ENCODE measurements at regions not wholly inside any gene's neighbourhood (a gene's known extent, or its start where the extent isn't known, plus 50 kb on each side); places are given as distances from the start of the nearest gene placed in this dataset.
"Not testable (repeated sequence)": the region's sequence is repeated elsewhere in the genome, so short reads cannot be mapped to it uniquely, and the experiment has no call there.

DNA sequence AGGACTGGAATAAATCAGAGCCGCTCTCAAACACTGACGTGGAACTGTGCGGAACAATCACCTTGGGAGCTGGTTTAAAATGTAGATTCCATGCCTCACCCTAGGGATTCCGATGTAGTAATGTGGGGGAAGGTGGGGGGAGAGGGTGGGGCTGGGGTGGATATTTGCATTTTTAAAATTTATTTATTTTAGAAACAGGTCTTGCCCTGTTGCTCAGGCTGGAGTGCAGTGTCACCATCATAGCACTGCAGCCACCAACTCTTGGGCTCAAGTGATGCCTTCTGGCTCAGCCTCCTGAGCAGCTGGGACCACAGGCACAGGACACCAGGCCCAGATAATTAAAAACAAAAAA, 101.9 kb upstream of the SEC22B start:
- TF ChIP-seq, protein P1, sequence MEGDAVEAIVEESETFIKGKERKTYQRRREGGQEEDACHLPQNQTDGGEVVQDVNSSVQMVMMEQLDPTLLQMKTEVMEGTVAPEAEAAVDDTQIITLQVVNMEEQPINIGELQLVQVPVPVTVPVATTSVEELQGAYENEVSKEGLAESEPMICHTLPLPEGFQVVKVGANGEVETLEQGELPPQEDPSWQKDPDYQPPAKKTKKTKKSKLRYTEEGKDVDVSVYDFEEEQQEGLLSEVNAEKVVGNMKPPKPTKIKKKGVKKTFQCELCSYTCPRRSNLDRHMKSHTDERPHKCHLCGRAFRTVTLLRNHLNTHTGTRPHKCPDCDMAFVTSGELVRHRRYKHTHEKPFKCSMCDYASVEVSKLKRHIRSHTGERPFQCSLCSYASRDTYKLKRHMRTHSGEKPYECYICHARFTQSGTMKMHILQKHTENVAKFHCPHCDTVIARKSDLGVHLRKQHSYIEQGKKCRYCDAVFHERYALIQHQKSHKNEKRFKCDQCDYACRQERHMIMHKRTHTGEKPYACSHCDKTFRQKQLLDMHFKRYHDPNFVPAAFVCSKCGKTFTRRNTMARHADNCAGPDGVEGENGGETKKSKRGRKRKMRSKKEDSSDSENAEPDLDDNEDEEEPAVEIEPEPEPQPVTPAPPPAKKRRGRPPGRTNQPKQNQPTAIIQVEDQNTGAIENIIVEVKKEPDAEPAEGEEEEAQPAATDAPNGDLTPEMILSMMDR (conservative IDR thresholded peaks at IDR 0.05; ENCODE audit: low read length): not testable (repeated sequence)
- not testable (repeated sequence) for TF ChIP-seq EZH2phosphoT487 (IDR thresholded peaks at IDR 0.05; ENCODE audit: borderline replicate concordance)

All from Loucy (cell line).